CD4-positive, CD25-positive, alpha-beta regulatory T cell (primary cell): ENCODE measurements at regions not wholly inside any gene's neighbourhood (a gene's known extent, or its start where the extent isn't known, plus 50 kb on each side); places are given as distances from the start of the nearest gene placed in this dataset.
"Not testable (repeated sequence)": the region's sequence is repeated elsewhere in the genome, so short reads cannot be mapped to it uniquely, and the experiment has no call there.

Experiments
- ATAC-seq, 2 donors: fragments of 150-1000 bp; cut with Tn5 transposase; one replicate each; pipeline ENCODE4 v1.10.0; 2021; ENCODE audit warnings: low read depth in 2 of 2, moderate number of reproducible peaks in 2 of 2, moderate library complexity in 1 of 2
- DNase-seq, 3 donors: peaks; one replicate each; pipeline versions ENCODE4 v3.0.0 to v3.0.0-alpha.2; 2012 to 2022; ENCODE audit warnings: mixed read lengths in 1 of 3
- H3K27ac ChIP-seq: one replicate; pipeline ENCODE4 v1.7.0; 2013; ENCODE audit warnings: mild to moderate bottlenecking, low read length; ENCODE audit not compliant: insufficient read depth, poor library complexity, severe bottlenecking
- H3K27me3 ChIP-seq: one replicate; pipeline ENCODE4 v1.7.0; 2013; ENCODE audit warnings: low read length; ENCODE audit not compliant: control insufficient read depth, insufficient read depth
- H3K36me3 ChIP-seq: one replicate; pipeline ENCODE4 v1.7.0; 2013; ENCODE audit warnings: mild to moderate bottlenecking, low read length, moderate library complexity; ENCODE audit not compliant: control insufficient read depth, insufficient read depth
- H3K4me1 ChIP-seq: 2 replicates; pipeline ENCODE4 v1.7.0; 2013; ENCODE audit warnings: mild to moderate bottlenecking, low read length; ENCODE audit not compliant: insufficient read depth, control insufficient read depth, poor library complexity, severe bottlenecking
- H3K4me3 ChIP-seq: one replicate; pipeline ENCODE4 v1.7.0; 2013; ENCODE audit warnings: low read depth, mild to moderate bottlenecking, low read length, moderate library complexity
- H3K9me3 ChIP-seq, 2 experiments: 1 replicate in 1 of 2; 2 replicates in 1 of 2; pipeline ENCODE4 v1.7.0; 2013; ENCODE audit warnings: low read length in 2 of 2, mild to moderate bottlenecking in 1 of 2, moderate library complexity in 1 of 2; ENCODE audit not compliant: control insufficient read depth in 2 of 2
- H3K27ac Mint-ChIP-seq, 3 donors: one replicate each; pipeline ENCODE4 v1.8.0; 2020 to 2022; ENCODE audit warnings: mild to moderate bottlenecking in 3 of 3, mixed read lengths in 3 of 3, moderate library complexity in 2 of 3
- H3K27me3 Mint-ChIP-seq: one replicate; pipeline ENCODE4 v1.8.0; 2022; ENCODE audit warnings: mild to moderate bottlenecking, mixed read lengths
- H3K36me3 Mint-ChIP-seq: one replicate; pipeline ENCODE4 v1.8.0; 2020; ENCODE audit warnings: mixed read lengths
- H3K4me1 Mint-ChIP-seq, 4 donors: one replicate each; pipeline ENCODE4 v1.8.0; 2020 to 2022; ENCODE audit warnings: mixed read lengths in 4 of 4, mild to moderate bottlenecking in 1 of 4
- H3K4me3 Mint-ChIP-seq, 4 donors: one replicate each; pipeline ENCODE4 v1.8.0; 2020 to 2022; ENCODE audit warnings: mild to moderate bottlenecking in 4 of 4, mixed read lengths in 4 of 4, moderate library complexity in 3 of 4
- H3K9me3 Mint-ChIP-seq, 7 donors: one replicate each; pipeline ENCODE4 v1.8.0; 2020 to 2022; ENCODE audit warnings: mixed read lengths in 7 of 7, mild to moderate bottlenecking in 3 of 7, moderate library complexity in 2 of 7

DNA sequence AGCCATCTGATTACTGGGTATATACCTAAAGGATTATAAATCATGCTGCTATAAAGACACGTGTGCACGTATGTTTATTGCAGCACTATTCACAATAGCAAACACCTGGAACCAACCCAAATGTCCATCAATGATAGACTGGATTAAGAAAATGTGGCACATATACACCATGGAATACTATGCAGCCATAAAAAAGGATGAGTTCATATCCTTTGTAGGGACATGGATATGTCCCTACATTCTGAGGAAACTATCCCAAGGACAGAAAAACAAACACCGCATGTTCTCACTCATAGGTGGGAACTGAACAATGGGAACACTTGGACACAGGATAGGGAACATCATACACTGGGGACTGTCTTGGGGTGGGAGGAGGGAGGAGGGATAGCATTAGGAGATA is 165.7 kb downstream of the CETN3 start:
- H3K27me3 Mint-ChIP-seq, H3K27ac ChIP-seq, H3K4me1 ChIP-seq, H3K4me3 Mint-ChIP-seq, DNase-seq, ATAC-seq, H3K36me3 ChIP-seq, H3K27ac Mint-ChIP-seq, H3K4me3 ChIP-seq, H3K9me3 ChIP-seq, H3K4me1 Mint-ChIP-seq, H3K27me3 ChIP-seq, H3K36me3 Mint-ChIP-seq: not testable (repeated sequence)
- peaks cover 0 to 10% (median 0%) of the 10 kb centered on the region in 7 donors for H3K9me3 Mint-ChIP-seq

- Histone ChIP-seq H3K4me1 (no peaks in the 10 kb centered on the region), H3K27me3 (no peaks in the 10 kb centered on the region), H3K27ac (no peak overlapping the region), H3K9me3 (no peaks in the 10 kb centered on the region), H3K4me3 (no peak overlapping the region), H3K36me3 (no peaks in the 10 kb centered on the region)
- Mint-ChIP-seq H3K27ac (no peak overlapping the region), H3K36me3 (no peaks in the 10 kb centered on the region), H3K27me3 (no peaks in the 10 kb centered on the region), H3K9me3 (peaks cover 0 to 3% (median 0%) of the 10 kb centered on the region in 7 donors), H3K4me1 (no peaks in the 10 kb centered on the region), H3K4me3 (no peak overlapping the region)
- no peak for DNase-seq
- no peak for ATAC-seq
Observed at GRCh38 chr5:90233476-90233875, 176.1 kb downstream of the CETN3 start.

GRCh38 chr5:90231688-90232087 is 177.9 kb downstream of the CETN3 start:
- no peaks in the 10 kb centered on the region for H3K4me1 ChIP-seq
- H3K4me3 ChIP-seq, result no peak overlapping the region
- Mint-ChIP-seq H3K27me3 (no peaks in the 10 kb centered on the region), H3K27ac (no peak overlapping the region), H3K4me1 (no peaks in the 10 kb centered on the region), H3K9me3 (peaks cover 0 to 3% (median 0%) of the 10 kb centered on the region in 7 donors), H3K4me3 (no peak overlapping the region), H3K36me3 (no peaks in the 10 kb centered on the region)
- H3K27me3 ChIP-seq, result no peaks in the 10 kb centered on the region
- H3K36me3 ChIP-seq, result no peaks in the 10 kb centered on the region
- no peaks in the 10 kb centered on the region for H3K9me3 ChIP-seq
- ATAC-seq, result no peak
- no peak overlapping the region for H3K27ac ChIP-seq
- DNase-seq, result no peak

- Mint-ChIP-seq H3K27ac (peak overlapping the region in 1 of 3 donors; percentile 26), H3K27me3 (no peaks in the 10 kb centered on the region), H3K4me1 (no peaks in the 10 kb centered on the region), H3K4me3 (no peak overlapping the region), H3K36me3 (no peaks in the 10 kb centered on the region), H3K9me3 (peaks cover 0 to 4% (median 0%) of the 10 kb centered on the region in 7 donors)
- DNase-seq (no peak), ATAC-seq (no peak)
- H3K27me3 ChIP-seq, result no peaks in the 10 kb centered on the region
- no peaks in the 10 kb centered on the region for H3K4me1 ChIP-seq
- no peak overlapping the region for H3K27ac ChIP-seq
- H3K4me3 ChIP-seq, result no peak overlapping the region
- no peaks in the 10 kb centered on the region for H3K36me3 ChIP-seq
- no peaks in the 10 kb centered on the region for H3K9me3 ChIP-seq
Observed at GRCh38 chr5:90227683-90228082, 181.9 kb downstream of the CETN3 start.

GRCh38 chr5:90226433-90227099 is 183.0 kb downstream of the CETN3 start:
- Histone ChIP-seq H3K27ac (no peak overlapping the region), H3K4me1 (no peaks in the 10 kb centered on the region), H3K27me3 (no peaks in the 10 kb centered on the region), H3K4me3 (no peak overlapping the region), H3K36me3 (no peaks in the 10 kb centered on the region), H3K9me3 (no peaks in the 10 kb centered on the region)
- ATAC-seq, result no peak
- DNase-seq, result no peak
- no peak overlapping the region for H3K27ac Mint-ChIP-seq
- no peaks in the 10 kb centered on the region for H3K27me3 Mint-ChIP-seq
- H3K9me3 Mint-ChIP-seq, result peaks cover 0 to 2% (median 0%) of the 10 kb centered on the region in 7 donors
- H3K36me3 Mint-ChIP-seq, result no peaks in the 10 kb centered on the region
- no peak overlapping the region for H3K4me3 Mint-ChIP-seq
- H3K4me1 Mint-ChIP-seq, result no peaks in the 10 kb centered on the region

GRCh38 chr5:90224342-90224741 is 185.2 kb downstream of the CETN3 start:
- Mint-ChIP-seq H3K4me1 (no peaks in the 10 kb centered on the region), H3K36me3 (no peaks in the 10 kb centered on the region), H3K9me3 (peaks cover 0 to 2% (median 0%) of the 10 kb centered on the region in 7 donors), H3K4me3 (no peak overlapping the region), H3K27me3 (no peaks in the 10 kb centered on the region), H3K27ac (no peak overlapping the region)
- H3K27me3 ChIP-seq, result no peaks in the 10 kb centered on the region
- no peak for ATAC-seq
- no peak overlapping the region for H3K4me3 ChIP-seq
- no peaks in the 10 kb centered on the region for H3K36me3 ChIP-seq
- no peak overlapping the region for H3K27ac ChIP-seq
- no peaks in the 10 kb centered on the region for H3K4me1 ChIP-seq
- H3K9me3 ChIP-seq, result no peaks in the 10 kb centered on the region
- no peak for DNase-seq

GRCh38 chr5:90223756-90224155 is 185.8 kb downstream of the CETN3 start:
- H3K4me1 Mint-ChIP-seq, result no peaks in the 10 kb centered on the region
- no peaks in the 10 kb centered on the region for H3K36me3 ChIP-seq
- H3K9me3 Mint-ChIP-seq, result peaks cover 0 to 2% (median 0%) of the 10 kb centered on the region in 7 donors
- H3K27ac Mint-ChIP-seq, result no peak overlapping the region
- no peak overlapping the region for H3K4me3 Mint-ChIP-seq
- no peaks in the 10 kb centered on the region for H3K27me3 ChIP-seq
- no peaks in the 10 kb centered on the region for H3K9me3 ChIP-seq
- no peaks in the 10 kb centered on the region for H3K27me3 Mint-ChIP-seq
- H3K4me1 ChIP-seq, result no peaks in the 10 kb centered on the region
- no peak overlapping the region for H3K27ac ChIP-seq
- no peak for ATAC-seq
- no peaks in the 10 kb centered on the region for H3K36me3 Mint-ChIP-seq
- H3K4me3 ChIP-seq, result no peak overlapping the region
- DNase-seq, result no peak

DNA sequence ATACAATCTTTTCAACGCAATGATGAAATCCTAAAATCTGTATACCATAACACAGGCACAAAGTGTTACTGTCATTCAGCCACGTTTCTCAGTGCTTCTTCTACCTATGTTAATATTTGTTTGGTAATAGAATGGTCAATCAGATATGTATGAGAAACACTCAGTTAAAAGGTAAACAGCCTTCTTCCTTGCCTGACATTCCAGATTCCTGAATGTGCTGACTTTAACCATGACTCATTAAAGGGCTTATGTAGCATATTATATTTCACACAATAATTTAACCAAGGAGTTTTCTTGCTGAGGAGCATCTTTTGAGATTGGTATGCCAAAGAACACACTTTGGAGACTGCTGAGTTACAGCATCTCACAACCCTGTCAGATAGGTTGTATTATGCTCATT is 187.6 kb downstream of the CETN3 start:
- no peak overlapping the region for H3K4me3 ChIP-seq
- Mint-ChIP-seq H3K27ac (no peak overlapping the region), H3K4me1 (no peaks in the 10 kb centered on the region), H3K27me3 (no peaks in the 10 kb centered on the region), H3K4me3 (no peak overlapping the region), H3K36me3 (no peaks in the 10 kb centered on the region), H3K9me3 (peaks cover 0 to 2% (median 0%) of the 10 kb centered on the region in 7 donors)
- no peaks in the 10 kb centered on the region for H3K27me3 ChIP-seq
- DNase-seq (no peak), ATAC-seq (no peak)
- no peaks in the 10 kb centered on the region for H3K36me3 ChIP-seq
- no peak overlapping the region for H3K27ac ChIP-seq
- H3K4me1 ChIP-seq, result no peaks in the 10 kb centered on the region
- no peaks in the 10 kb centered on the region for H3K9me3 ChIP-seq
